ENCODE measurements at regions not wholly inside any gene's neighbourhood (a gene's known extent, or its start where the extent isn't known, plus 50 kb on each side); places are given as distances from the start of the nearest gene placed in this dataset.
A peak's percentile ranks its signal among the peaks of the same experiment; 100 is the strongest.

DNA sequence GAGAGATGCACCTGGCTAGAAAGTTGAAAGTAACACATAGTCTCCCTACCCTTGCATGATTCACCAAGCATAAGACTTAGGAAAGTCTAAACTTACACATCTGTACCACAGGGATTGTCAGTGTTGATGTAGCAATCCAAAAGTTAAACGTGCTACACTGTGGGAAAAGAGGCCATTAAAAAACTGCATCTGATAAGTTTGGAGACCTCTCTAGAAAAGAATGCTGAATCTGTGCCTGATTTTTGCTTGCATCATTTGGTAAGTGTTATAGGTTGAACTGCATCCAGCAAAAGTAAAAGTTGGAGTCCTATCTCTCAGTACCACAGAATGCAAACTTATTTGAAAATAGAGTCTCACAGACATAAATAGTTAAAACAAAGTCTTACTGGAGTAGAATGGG, 126.6 kb downstream of the SLC6A15 start:
- ChIA-PET CTCF (no interaction called here), POLR2A (no interaction called here)
- Histone ChIP-seq H3K27ac (ENCODE audit: low read depth, low read length) (no peak overlapping the region), H3K4me3 (ENCODE audit: low read depth, low read length) (no peak overlapping the region), H3K9me3 (ENCODE audit: control insufficient read depth, insufficient read depth, low read length) (no peaks in the 10 kb centered on the region), H3K27me3 (ENCODE audit: control insufficient read depth, insufficient read depth, low read length) (no peaks in the 10 kb centered on the region)
- no peak for DNase-seq (ENCODE audit: low read depth, low spot score)
- TF ChIP-seq, protein P1, sequence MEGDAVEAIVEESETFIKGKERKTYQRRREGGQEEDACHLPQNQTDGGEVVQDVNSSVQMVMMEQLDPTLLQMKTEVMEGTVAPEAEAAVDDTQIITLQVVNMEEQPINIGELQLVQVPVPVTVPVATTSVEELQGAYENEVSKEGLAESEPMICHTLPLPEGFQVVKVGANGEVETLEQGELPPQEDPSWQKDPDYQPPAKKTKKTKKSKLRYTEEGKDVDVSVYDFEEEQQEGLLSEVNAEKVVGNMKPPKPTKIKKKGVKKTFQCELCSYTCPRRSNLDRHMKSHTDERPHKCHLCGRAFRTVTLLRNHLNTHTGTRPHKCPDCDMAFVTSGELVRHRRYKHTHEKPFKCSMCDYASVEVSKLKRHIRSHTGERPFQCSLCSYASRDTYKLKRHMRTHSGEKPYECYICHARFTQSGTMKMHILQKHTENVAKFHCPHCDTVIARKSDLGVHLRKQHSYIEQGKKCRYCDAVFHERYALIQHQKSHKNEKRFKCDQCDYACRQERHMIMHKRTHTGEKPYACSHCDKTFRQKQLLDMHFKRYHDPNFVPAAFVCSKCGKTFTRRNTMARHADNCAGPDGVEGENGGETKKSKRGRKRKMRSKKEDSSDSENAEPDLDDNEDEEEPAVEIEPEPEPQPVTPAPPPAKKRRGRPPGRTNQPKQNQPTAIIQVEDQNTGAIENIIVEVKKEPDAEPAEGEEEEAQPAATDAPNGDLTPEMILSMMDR (IDR thresholded peaks at IDR 0.05; ENCODE audit: low read depth, low read length), result no peak

DNA sequence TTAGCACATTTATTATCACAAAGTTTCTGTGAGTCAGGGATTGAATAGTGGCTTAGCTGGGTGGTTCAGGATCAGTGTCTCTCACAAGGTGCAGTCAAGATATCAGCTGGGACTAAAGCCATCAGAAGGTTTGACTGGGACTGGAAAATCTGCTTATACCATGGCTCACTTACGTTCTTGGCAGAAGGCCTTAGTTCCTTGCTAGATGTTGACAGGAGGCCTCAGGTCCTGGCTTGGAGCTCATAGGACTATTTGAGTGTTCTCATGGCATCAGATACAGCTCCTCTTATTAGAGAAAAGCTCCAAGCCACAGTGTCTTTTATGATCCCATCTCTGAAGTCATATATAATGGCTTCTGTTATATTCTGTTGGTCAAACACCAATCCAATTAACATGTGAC, 127.3 kb downstream of the SLC6A15 start:
- POLR2A ChIA-PET, result no interaction called here
- no peak for DNase-seq (ENCODE audit: low read depth, low spot score)
- TF ChIP-seq, protein P1 (IDR thresholded peaks at IDR 0.05; ENCODE audit: low read depth, low read length), result no peak
- CTCF ChIA-PET, result no interaction called here
- Histone ChIP-seq H3K4me3 (ENCODE audit: low read depth, low read length) (no peak overlapping the region), H3K27ac (ENCODE audit: low read depth, low read length) (no peak overlapping the region), H3K9me3 (ENCODE audit: control insufficient read depth, insufficient read depth, low read length) (no peaks in the 10 kb centered on the region), H3K27me3 (ENCODE audit: control insufficient read depth, insufficient read depth, low read length) (no peaks in the 10 kb centered on the region)

DNA sequence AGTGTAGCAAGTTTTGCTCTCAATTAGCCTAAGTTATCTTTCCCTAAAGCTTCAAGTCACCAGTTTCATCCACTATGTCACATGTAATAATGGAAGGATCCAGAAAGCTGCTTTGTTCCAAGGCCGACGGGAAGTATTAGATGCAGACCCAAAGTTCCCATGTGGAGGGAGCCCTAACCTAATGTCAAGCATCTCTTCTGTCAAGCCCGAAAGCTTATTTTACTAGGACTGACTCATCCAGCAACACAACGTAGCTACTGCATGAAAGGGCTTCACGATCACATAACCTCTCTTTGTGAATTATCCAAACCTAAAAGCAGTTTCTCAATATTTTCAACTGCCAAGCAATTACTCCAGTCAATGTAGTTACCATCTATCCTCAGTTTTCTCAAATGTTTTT, 133.4 kb downstream of the SLC6A15 start:
- Histone ChIP-seq H3K27ac (ENCODE audit: low read depth, low read length) (no peak overlapping the region), H3K9me3 (ENCODE audit: control insufficient read depth, insufficient read depth, low read length) (no peaks in the 10 kb centered on the region), H3K4me3 (ENCODE audit: low read depth, low read length) (no peak overlapping the region), H3K27me3 (ENCODE audit: control insufficient read depth, insufficient read depth, low read length) (no peaks in the 10 kb centered on the region)
- CTCF ChIA-PET, result interaction anchor here (0.6 to 1.1 kb wide), 2 partner anchors 63 to 723 kb away, joined by 3 read pairs; no protein-coding TSS in a partner anchor
- no peak for DNase-seq (ENCODE audit: low read depth, low spot score)
- TF ChIP-seq, protein P1 (IDR thresholded peaks at IDR 0.05; ENCODE audit: low read depth, low read length), result 0 out of 2 replicates have a peak, but pooled peaks have one; percentile 7
- POLR2A ChIA-PET, result no interaction called here

DNA sequence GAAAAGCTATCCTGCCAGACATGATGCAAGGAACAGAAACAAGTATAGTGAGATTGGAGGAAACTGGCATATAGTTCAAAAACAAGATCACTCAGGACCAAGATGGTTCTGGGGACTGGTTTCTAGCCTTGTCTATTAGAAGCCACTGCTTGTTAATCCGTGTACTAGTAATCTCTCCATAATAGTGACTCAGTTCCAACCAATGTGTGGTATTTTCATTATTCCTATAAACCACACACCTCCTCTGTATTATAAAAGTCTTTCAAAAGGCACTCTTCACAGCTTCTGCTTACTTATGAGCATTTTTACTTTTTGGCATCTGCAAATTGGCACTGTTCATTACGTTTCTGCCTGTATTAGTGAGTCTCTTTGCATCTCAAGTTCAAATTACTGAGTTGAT, 140.3 kb downstream of the SLC6A15 start:
- ChIA-PET CTCF (no interaction called here), POLR2A (no interaction called here)

DNA sequence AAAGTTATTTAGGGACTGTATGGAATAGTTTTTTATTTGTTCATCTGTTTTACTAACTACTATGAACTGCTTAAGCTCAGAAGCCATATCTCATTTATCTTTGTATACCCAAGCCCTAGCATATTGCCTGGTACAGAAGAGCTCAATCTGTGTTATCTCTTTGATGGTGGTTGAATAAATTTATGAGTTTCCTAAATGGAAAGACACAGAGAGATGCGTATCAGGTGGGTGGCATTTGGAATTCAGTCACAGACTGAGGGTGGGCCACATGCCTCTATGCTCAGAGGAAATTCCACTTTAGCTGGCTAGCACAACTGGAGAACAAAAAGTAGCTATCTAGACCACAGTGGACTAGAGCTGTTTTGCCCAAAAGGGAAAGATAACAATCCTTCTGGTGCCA, 145.5 kb downstream of the SLC6A15 start:
- H3K27ac ChIP-seq (ENCODE audit: low read depth, low read length), result no peak overlapping the region
- ChIA-PET POLR2A (no interaction called here), CTCF (no interaction called here)

More for the DNA sequence above, 140.3 kb downstream of the SLC6A15 start:
- Histone ChIP-seq H3K4me3 (ENCODE audit: low read depth, low read length) (no peak overlapping the region), H3K27ac (ENCODE audit: low read depth, low read length) (no peak overlapping the region), H3K27me3 (ENCODE audit: control insufficient read depth, insufficient read depth, low read length) (no peaks in the 10 kb centered on the region), H3K9me3 (ENCODE audit: control insufficient read depth, insufficient read depth, low read length) (no peaks in the 10 kb centered on the region)
- DNase-seq (ENCODE audit: low read depth, low spot score), result no peak
- TF ChIP-seq, protein P1 (IDR thresholded peaks at IDR 0.05; ENCODE audit: low read depth, low read length), result no peak

More for the DNA sequence above, 145.5 kb downstream of the SLC6A15 start:
- Histone ChIP-seq H3K9me3 (ENCODE audit: control insufficient read depth, insufficient read depth, low read length) (no peaks in the 10 kb centered on the region), H3K4me3 (ENCODE audit: low read depth, low read length) (no peak overlapping the region), H3K27me3 (ENCODE audit: control insufficient read depth, insufficient read depth, low read length) (no peaks in the 10 kb centered on the region)
- DNase-seq (ENCODE audit: low read depth, low spot score), result no peak
- TF ChIP-seq, protein P1 (IDR thresholded peaks at IDR 0.05; ENCODE audit: low read depth, low read length), result no peak

Measured in AG04450 (cell line).